ENCODE measurements at regions not wholly inside any gene's neighbourhood (a gene's known extent, or its start where the extent isn't known, plus 50 kb on each side); places are given as distances from the start of the nearest gene placed in this dataset.
"Not testable (repeated sequence)": the region's sequence is repeated elsewhere in the genome, so short reads cannot be mapped to it uniquely, and the experiment has no call there.

DNA sequence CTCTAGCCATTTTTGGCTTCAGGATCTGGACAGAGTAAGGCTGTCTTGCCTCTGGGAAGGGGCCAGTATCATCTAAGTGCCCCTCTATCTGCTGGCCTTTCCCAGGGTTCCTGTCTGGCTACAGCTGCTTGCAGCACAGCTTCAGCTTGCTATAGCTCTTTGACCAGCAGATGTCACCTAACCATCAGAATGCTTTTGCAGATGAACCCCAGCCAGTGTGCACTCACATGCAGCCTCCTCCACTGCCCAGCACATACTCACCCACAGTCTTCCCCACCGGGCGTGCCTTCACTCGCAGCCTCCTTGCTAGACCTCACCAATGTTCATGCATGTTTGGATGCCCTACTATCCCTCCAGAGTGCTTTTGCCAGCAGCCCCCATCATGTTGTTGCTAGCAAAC, 769.0 kb downstream of the BRINP3 start:
- no peak for DNase-seq

DNA sequence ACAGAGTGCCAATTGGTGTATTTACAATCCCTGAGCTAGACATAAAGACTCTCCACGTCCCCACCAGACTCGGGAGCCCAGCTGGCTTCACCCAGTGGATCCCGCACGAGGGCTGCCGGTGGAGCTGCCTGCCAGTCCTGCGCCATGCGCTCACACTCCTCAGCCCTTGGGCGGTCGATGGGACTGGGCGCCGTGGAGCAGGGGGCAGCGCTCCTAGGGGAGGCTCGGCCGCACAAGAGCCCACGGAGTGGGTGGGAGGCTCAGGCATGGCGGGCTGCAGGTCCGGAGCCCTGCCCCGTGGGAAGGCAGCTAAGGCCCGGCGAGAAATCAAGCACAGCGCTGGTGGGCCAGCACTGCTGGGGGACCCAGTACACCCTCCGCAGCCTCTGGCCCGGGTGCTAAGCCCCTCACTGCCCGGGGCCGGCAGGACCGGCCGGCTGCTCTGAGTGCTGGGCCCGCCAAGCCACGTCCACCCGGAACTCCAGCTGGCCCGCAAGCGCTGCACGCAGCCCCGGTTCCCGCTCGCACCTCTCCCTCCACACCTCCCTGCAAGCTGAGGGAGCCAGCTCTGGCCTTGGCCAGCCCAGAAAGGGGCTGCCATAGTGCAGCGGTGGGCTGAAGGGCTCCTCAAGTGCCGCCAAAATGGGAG, 759.4 kb downstream of the BRINP3 start:
- DNase-seq = not testable (repeated sequence)

DNA sequence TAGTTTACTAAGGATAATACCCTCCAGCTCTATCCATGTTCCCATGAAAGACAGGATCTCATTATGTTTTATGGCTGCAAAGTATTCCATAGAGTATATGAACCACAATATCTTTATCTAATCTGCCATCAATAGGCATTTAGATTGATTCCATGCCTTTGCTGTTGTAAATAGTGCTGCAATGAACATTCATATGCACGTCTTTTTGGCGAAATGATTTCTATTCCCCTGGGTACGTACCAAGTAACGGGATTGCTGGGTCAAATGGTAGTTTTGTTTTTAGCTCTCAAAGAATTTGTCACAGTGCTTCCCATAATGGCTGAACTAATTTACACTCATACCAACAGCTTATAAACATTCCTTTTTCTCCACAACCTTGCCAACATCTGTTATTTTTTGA, 750.9 kb downstream of the BRINP3 start:
- no peak for DNase-seq

DNA sequence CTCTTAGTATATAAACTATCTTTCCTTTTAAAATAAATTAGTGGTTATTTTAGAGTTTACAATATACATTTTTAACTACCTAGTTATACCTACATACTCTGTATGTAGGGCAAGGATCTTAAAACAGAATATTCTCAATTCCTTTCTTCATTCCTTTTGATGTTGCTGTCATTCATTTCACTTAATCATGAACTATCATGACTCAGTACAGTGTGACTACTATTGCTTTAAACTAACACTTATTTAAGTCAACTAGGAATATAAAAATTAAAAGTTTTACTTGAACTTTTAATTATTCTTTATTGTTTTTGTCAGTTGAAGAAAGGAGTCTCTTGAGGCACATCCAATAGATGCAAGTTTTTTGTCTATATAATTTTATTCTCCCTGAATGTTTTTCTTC, 726.4 kb downstream of the BRINP3 start:
- DNase-seq = no peak

DNA sequence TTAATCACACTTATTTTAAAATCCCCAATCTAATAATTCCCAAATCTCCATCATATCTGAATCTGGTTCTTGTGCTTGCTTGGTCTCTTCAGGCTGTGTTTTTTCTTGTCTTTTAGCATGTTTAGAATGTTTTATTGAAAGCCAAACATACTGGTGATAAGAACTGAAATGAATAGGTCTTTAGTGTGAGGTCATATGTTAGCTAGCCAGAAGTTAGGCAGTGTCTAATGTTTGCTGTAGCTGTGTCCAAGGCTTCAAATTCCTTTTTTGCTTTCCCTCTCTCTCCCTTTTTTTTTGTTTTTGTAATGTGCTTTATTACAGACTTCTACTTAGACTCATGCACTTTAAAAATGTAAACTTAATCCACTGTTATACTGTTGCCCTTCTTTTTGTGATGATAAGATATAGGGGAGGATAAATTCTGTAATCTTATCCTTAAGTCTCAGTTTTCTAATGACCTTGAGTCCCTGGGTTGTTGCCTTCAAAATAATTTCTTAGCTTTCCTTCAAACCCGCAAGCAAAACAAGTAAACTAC, 725.1 kb downstream of the BRINP3 start:
- no peak for DNase-seq

DNA sequence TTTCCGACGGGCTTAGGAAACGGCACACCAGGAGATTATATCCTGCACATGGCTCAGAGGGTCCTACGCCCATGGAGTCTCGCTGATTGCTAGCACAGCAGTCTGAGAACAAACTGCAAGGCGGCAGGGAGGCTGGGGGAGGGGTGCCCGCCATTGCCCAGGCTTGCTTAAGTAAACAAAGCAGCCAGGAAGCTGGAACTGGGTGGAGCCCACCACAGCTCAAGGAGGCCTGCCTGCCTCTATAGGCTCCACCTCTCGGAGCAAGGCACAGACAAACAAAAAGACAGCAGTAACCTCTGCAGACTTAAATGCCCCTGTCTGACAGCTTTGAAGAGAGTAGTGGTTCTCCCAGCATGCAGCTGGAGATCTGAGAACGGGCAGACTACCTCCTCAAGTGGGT, 722.6 kb downstream of the BRINP3 start:
- DNase-seq = not testable (repeated sequence)

DNA sequence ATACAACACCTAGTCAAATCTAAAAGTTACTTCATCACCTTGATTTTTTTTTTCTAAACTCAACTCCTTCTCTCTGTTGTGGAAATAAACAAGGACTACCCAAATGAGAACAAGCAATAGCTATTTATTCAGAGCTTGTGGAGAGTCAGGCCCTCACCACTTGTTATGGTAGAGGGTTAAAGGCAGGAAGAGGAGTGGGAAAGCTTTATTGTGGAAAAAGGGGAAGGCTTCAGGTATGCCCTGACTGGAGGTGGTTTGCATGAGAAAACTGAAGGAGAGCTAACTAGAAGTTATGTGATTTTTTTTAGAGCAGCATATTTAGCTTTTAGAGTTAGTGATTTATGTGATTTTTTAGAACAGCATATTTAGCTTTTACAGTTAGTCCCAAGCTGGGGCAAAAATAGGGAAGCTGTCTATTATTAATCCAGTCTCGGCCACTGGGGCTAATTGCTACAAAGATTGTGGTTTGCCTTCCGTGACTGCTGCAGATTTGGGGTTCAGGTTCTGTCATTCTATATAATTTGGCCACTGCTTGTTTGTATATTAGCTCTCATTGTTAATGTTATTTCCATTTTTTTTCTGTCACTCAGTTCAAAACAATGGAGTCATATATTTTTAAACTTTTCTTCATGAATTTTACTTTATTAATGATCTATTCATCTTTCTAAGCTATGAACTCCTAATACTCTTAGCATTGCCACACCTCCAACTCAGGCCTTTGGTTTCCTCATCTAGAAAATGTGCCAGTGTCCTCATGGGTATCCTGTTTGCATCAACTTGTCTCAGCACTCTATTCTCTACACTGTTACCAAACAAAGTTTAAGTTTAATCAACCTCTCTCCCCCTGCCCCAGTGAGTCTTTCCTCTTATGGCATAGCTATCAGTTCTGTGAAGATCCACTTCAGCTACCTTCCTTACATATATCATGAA, 713.0 kb downstream of the BRINP3 start:
- no peak for DNase-seq

DNA sequence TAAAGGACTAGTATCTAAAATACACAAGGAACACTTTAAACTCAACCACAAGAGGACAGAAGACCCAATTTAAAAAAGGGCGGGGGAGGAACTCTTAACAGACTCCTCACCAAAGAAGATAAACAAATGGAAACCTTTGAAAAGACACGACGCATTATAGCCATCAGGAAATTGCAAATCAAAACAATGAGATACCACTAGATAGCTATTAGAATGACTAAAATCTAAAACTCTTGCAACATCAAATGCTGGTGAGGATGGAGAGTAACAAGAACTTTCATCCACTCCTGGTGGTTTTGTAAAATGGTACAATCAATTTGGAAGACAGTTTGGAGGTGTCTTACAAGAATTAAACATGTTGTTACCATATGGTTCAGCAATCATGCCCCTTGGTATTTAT, 708.2 kb downstream of the BRINP3 start:
- no peak for DNase-seq

DNA sequence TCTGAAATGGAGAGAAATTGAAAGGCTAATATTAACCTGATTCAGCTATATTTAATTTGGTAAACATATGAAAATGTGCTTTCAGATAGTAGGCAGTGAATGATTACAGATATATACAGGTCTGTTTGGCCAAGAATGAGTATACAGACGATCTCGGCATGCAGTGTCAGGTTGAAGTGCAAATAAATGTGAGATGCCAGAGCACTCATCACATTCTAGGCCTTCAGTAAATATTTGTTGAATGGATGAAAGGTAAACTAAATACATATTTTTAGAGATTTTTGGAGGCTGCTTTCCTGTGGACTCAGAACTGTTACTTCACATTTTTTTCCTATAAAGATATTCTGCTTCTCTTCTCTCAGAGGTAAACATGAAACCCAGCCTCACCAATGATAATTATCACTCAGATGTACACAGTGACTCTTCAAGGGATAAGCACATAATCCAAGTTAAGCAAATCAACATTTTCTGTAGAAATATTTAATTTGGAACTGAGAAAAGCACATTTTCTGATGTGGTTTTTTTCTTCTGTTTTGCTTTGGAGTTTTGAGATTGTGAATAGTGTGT, 702.9 kb downstream of the BRINP3 start:
- DNase-seq = no peak

DNA sequence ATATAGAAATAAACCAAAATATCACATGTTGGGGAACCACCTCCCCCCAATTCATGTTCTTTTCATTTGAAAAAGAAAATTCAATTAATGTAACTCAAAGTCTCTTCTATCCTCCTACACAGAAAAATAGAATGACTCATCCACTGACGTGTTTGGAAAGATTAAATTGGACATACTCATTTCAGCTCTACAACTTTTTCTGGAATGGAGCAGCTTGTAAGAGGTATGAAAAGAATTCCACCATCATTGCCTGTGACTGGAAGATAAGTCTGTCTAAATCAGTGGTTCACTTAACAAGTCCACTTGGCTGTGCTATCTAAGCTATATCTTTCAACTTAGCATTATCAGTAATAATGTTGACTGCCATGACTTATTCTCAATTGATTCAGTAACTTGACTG, 702.3 kb downstream of the BRINP3 start:
- no peak for DNase-seq

DNA sequence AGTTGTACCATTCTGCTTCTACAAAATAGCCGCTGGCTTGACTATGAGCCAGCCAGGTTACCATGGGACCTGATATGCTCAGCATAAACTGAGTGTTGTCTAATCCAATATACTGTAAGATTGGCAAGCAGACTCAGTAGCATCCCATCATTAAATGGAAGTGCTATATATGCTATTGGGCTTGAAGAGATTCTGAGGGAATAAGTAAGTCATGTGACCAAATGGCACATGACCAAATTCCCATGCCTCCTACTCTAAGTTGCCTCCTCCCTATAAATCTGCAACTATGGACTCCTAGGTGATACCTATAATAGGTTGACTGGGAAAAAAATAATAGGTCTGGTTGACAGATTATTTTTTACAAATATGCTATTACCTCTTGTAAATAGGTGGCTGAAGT, 698.6 kb downstream of the BRINP3 start:
- no peak for DNase-seq

DNA sequence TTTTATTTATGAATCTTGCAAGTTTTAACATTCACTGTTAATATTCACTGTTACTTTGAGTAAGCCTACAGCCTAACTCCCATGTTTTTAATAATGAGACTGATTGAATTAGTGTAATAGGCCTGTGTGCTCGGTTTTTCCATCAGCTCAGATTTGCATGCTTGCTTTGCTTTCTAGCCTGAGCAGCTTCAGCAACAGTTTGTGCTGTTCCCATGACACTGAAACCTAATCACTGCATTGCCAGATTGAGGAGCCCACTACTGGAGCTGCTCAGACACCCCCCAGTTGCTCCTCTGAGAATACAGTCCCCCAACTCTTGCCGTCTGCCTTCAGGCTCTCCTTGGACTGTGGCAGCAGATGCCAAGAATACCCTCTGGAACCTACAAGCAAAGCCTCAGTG, 695.4 kb downstream of the BRINP3 start:
- DNase-seq = no peak

DNA sequence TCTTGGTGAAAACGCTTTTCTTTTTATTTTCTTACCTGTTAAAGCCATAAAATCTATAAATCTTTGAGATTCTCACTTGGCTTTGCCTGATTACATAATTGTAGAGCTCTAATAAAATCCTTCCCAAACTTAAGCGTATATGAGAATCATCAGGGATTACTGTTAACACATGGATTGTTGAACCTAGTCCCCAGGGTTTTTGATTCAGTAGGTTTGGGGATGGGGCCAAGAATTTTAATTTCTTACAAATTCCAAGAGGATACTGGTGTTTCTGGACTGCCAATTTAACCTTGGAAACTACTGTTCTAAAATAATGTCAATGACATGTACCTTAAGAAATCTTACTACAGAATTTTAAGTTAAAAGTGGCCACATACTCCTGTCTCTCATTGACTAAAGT, 694.2 kb downstream of the BRINP3 start:
- no peak for DNase-seq

DNA sequence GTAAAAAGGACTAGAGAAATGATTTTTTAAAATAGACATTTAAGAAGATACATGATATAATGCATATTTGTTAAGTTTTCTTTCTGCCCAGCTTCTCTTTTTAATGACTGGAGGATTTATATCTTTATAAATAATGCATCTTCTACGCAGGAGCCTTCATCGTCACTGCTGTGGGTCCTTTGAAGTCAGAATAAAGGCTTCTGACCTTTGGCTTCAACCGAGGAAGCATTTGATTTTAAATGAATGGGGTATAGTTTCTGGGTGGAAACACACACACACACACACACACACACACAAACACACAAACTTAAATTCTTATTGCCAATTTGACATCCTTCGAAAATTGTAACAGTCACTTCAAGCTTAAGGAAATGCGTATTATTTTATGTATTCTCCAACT, 690.9 kb downstream of the BRINP3 start:
- no peak for DNase-seq

DNA sequence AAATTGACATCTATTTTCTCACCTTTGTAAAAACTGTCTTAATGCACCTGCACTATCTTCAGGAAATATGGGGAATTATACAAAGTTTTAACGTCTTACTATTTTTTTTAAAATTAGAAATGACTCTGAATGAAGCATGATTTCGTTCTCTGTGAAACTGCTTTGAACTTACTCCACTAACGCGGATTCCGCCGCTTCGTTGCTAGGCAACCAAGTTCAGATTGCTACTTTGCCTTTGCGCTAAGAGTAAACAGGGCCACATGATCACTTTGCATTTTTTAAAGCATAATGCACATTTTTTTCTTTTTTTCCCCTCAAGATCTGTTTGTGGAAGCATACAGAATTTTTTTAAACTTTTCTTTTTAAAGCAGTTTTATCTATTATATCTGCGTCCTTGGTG, 690.5 kb downstream of the BRINP3 start:
- DNase-seq = no peak

DNA sequence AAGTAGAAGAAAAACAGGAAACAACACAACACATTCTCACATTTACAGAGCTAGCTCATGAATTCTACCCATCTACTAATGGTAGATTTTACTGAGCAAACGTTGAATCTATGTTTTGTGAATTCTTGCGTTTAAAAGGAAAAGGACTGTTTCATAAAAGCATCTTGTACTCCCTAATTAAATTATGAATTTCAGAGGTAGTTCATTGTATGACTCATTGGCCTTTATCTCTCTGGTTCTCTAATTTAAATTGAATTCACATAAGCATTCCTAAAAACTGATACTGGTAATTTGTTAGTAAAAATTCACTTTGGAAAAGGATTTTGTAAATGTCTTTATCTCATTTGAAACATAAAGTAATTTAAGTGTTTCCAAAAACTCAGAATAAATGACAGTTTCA, 687.3 kb downstream of the BRINP3 start:
- no peak for DNase-seq

DNA sequence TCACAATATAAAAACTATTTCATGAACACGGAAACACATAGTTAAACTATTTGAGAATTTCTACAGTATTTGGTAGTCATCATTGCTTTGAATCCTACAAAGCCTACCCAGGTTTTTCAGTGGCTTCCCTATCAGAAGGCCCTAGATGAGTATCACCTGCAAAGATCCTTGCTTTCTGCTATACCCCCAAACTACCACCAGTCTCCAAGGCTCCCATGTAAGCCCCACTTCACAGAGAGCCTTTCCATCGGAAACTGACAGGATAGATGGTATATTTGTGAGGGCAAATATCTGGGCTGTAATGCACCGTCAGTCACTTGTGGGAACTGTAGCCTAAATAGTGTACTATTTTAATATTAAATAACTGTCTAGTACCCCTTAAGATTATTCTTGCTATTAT, 674.3 kb downstream of the BRINP3 start:
- DNase-seq = no peak

DNA sequence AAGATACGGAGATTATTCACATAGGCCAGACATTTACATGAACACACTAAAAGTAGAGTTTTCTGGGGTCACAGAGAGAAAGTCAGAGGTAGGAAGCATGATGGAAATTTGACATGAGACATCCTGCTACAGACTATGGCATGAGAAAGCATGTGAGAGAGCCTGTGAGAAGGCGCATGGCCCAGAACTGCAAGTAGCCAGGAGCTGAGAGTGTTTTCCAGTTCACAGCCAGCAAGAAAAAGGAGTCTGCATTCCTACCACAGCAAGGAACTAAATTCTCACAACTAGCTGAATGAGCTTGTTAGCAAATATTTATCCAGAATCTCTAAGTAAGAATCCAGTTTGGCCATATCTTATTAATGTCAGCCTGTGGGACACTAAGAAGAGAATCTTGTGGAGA, 673.3 kb downstream of the BRINP3 start:
- DNase-seq = no peak

DNA sequence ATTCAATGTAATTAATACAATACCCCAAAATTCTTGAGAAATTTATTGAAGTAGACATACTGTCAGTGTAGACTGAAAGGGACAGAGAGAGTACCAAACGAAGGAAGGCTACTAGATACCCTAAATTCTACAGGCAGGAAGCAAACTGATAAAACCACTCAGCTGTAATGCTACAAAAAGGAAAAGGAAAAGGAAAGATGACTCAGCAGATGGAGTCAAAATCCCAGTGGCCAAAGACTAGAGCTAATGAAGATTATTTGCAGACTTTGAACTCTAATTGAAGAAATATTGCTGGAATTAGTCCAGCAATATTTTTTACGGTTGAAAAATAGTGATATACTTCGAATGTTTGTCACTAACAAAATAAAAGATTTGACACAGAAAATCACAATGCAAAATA, 671.9 kb downstream of the BRINP3 start:
- DNase-seq = no peak

DNA sequence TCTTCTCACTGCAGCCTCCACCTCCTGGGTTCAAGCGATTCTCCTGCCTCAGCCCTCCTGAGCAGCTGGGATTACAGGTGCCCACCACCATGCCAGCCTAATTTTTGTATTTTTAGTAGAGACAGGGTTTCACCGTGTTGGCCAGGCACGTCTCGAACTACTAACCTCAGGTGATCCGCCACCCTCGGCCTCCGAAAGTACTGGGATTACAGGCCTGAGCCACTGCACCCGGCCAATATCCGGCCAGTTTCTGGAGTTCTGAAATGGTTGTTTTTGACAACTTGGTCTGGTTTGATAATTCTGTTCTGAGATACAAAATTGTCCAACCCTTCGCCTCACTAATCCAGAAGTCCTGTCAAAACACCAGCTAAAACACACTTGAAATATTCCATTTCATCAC, 667.0 kb downstream of the BRINP3 start:
- DNase-seq = not testable (repeated sequence)

DNA sequence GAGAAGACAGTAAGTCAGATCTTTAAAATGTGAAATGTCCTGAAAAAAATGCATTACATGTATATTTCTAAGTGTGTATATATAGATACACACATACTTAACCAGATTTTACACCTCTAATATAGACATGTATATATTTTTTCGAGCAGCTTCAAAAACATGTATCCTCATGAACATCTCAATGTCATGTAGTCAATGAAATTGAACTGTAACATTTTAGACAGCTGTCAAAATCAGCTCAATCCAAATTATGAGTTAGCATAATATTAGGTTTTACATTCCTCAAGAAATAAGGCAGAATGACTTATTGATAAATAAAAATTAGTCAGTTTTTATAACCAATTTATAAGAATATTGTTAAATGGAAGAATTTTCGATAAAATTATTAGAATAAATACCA, 665.7 kb downstream of the BRINP3 start:
- DNase-seq = no peak

DNA sequence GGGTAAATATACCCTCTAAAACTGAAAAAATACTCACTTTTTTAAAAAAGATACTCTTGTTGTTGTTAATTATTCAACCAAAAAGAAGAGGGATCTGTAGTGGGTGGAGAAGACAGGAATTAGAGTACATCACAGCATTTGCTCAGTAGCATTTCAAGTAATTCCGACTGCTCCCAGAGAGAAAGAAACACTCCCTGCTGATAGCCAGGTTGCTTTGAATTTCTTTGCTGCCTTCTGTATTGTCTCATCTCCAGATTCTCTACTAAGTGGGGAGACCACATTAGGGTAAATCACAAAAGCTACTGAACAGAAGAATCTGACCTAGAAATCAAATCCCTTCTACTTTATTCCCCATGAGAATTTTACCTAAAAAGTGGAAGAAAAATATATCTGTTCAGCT, 661.1 kb downstream of the BRINP3 start:
- no peak for DNase-seq

DNA sequence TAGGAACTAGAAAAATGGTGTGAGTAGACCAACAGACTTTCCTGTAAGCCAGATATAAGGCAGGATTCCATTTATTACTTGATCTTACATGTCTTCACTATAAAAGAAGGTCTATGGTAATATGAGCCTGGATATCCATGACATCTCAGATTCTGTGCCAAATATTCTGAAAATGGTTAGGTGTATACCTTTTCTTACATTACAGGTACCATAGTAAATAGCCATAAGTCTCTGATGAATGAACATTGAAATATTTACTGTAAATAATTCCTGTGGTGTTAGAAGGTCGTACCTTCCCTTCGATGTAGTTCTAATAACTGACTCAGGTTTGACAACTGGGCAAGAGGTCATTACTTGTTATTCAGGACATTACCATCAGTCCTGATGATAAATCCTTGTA, 657.9 kb downstream of the BRINP3 start:
- no peak for DNase-seq

DNA sequence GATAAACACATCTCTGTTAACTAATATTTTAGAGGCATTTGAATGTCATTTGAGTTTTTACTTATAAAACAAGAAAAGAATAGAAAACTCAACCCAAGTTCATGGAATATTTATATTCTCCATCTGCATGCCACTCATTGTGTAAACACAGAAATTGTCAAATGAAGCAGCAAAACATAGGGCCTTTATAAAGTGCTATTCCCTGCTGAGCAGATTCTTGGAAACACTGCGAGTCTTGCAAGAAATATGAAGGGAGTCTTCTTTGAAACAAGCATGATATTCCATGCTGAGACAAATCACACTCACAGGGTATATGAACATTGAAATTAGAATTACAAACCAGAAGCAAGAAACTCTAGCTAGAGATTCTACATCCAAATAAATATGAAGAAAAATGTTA, 655.8 kb downstream of the BRINP3 start:
- DNase-seq = no peak
